H1 (cell line): ENCODE measurements at regions not wholly inside any gene's neighbourhood (a gene's known extent, or its start where the extent isn't known, plus 50 kb on each side); places are given as distances from the start of the nearest gene placed in this dataset.

ENCODE experiments used
- CTCF ChIP-seq, 3 experiments: IDR thresholded peaks; 1 replicate in 2 of 3; 2 replicates in 1 of 3; pipeline versions ENCODE4 v1.5.1 to v1.6.1; 2011; ENCODE audit warnings: low read length in 3 of 3, mild to moderate bottlenecking in 3 of 3, inconsistent platforms in 2 of 3, low read depth in 1 of 3, moderate library complexity in 1 of 3; ENCODE audit not compliant: insufficient read depth in 1 of 3; ENCODE audit errors: control extremely low read depth in 1 of 3
- EP300 ChIP-seq, 2 experiments: IDR thresholded peaks; 1 replicate in 1 of 2; 2 replicates in 1 of 2; pipeline ENCODE4 v1.6.1; 2011 to 2012; ENCODE audit warnings: low read depth in 2 of 2, low read length in 2 of 2, mild to moderate bottlenecking in 2 of 2, borderline replicate concordance in 1 of 2, inconsistent platforms in 1 of 2, moderate library complexity in 1 of 2
- EZH2 ChIP-seq: fragments of 200-600 bp; sonication (generic); IDR thresholded peaks from 2 replicates; pipeline ENCODE4 v1.7.1; 2012; ENCODE audit warnings: low read depth, mild to moderate bottlenecking, moderate library complexity, low read length, inconsistent platforms; ENCODE audit not compliant: severe bottlenecking
- GTF2F1 ChIP-seq: IDR thresholded peaks from 2 replicates; pipeline ENCODE4 v1.6.1; 2012; ENCODE audit warnings: low read depth, low read length, improper control_type of control experiment, borderline replicate concordance
- JUN ChIP-seq: IDR thresholded peaks from 2 replicates; pipeline ENCODE4 v1.6.1; 2011; ENCODE audit warnings: low read depth, mild to moderate bottlenecking, improper control_type of control experiment, low read length
- JUND ChIP-seq: IDR thresholded peaks from 2 replicates; pipeline ENCODE4 v1.6.1; 2011; ENCODE audit warnings: mild to moderate bottlenecking, improper control_type of control experiment, low read length
- MAFK ChIP-seq: IDR thresholded peaks from 2 replicates; pipeline ENCODE4 v1.6.1; 2012; ENCODE audit warnings: low read depth, mild to moderate bottlenecking, improper control_type of control experiment, low read length
- MAX ChIP-seq: IDR thresholded peaks from 2 replicates; pipeline ENCODE4 v1.6.1; 2012; ENCODE audit warnings: inconsistent platforms
- NRF1 ChIP-seq: IDR thresholded peaks from 2 replicates; pipeline ENCODE4 v1.6.1; 2011; ENCODE audit warnings: mild to moderate bottlenecking, low read depth, low read length, improper control_type of control experiment
- POLR2A ChIP-seq, 2 experiments: IDR thresholded peaks; 1 replicate in 1 of 2; 2 replicates in 1 of 2; pipeline ENCODE4 v1.6.1; 2011; ENCODE audit warnings: low read depth in 2 of 2, low read length in 2 of 2, mild to moderate bottlenecking in 2 of 2; ENCODE audit errors: control extremely low read depth in 1 of 2
- POLR2AphosphoS5 ChIP-seq: IDR thresholded peaks from 2 replicates; pipeline ENCODE4 v1.6.1; 2011; ENCODE audit warnings: low read depth, low read length
- RNF2 ChIP-seq: fragments of 200-900, 300-1000 bp; sonication (generic); IDR thresholded peaks from 2 replicates; pipeline ENCODE4 v1.7.1; 2016; ENCODE audit warnings: borderline replicate concordance, low read depth, mild to moderate bottlenecking, antibody characterized with exemption, low read length; ENCODE audit not compliant: poor library complexity, severe bottlenecking; ENCODE audit errors: missing control alignments
- SIN3A ChIP-seq, 2 experiments: IDR thresholded peaks in 1 of 2; conservative IDR thresholded peaks in 1 of 2; 2 replicates each; pipeline ENCODE4 v1.6.1; 2011 to 2012; ENCODE audit warnings: low read length in 2 of 2, improper control_type of control experiment in 1 of 2, low read depth in 1 of 2, mild to moderate bottlenecking in 1 of 2

DNA sequence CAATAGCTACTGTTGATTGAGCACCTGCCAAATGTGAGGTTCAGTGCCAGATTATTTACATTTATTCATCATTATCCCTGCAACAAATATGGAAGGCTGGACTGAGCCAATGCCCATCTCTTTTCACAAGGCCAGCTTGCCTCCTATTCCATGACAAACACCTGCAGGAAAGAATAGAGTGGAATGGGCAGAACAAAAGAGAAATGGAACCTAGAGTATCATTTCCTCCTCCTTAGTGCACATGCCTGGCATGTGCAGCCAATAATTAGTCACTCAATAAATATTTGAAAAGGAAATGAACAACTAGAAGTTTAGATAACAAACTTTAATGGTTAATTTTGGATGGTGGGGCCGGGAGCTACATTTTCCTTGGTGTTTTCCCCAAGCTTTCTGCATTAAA lies 61.4 kb upstream of the MYRIP start:
- TF ChIP-seq RNF2 (no peak), JUND (no peak), CTCF (IDR thresholded peaks at IDR 0.05; ENCODE audit: control extremely low read depth in 1 of 3, insufficient read depth in 1 of 3, low read depth in 1 of 3, low read length in 3 of 3) (no peak), POLR2AphosphoS5 (no peak), EP300 (IDR thresholded peaks at IDR 0.05; ENCODE audit: borderline replicate concordance in 1 of 2, low read depth in 2 of 2, low read length in 2 of 2) (no peak), NRF1 (no peak), MAFK (no peak), JUN (no peak), SIN3A (conservative IDR thresholded peaks at IDR 0.05 in 1 of 2, IDR thresholded peaks at IDR 0.05 in 1 of 2; ENCODE audit: low read depth in 1 of 2, low read length in 2 of 2) (no peak), EZH2 (no peak), GTF2F1 (no peak), POLR2A (IDR thresholded peaks at IDR 0.05; ENCODE audit: control extremely low read depth in 1 of 2, low read depth in 2 of 2, low read length in 2 of 2) (no peak), MAX (no peak)
